ENCODE measurements at regions not wholly inside any gene's neighbourhood (a gene's known extent, or its start where the extent isn't known, plus 50 kb on each side); places are given as distances from the start of the nearest gene placed in this dataset.

DNA sequence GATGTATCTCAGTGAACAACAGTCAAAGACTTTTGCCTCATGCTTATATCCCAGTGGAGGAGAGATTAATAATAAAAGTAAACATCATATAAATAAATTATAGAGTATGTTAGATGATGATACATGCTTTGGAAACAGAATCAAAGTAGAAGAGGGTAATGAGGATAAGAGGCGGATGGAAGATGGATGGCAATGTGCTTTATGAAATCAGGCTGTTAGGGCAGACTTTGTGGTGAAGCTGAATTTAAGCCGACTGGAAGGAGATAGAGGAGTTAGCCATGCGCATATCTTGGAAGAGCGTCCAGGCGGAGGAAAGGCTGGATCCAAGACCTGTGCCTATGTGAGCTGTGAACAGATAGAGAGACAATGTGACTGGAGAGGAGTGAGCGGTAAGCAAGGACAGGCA, 74.9 kb upstream of the GUCY1A1 start:
- H3K4me3 ChIP-seq (ENCODE audit: low read depth, low read length) = no peak overlapping the region
- TF ChIP-seq, protein P1, sequence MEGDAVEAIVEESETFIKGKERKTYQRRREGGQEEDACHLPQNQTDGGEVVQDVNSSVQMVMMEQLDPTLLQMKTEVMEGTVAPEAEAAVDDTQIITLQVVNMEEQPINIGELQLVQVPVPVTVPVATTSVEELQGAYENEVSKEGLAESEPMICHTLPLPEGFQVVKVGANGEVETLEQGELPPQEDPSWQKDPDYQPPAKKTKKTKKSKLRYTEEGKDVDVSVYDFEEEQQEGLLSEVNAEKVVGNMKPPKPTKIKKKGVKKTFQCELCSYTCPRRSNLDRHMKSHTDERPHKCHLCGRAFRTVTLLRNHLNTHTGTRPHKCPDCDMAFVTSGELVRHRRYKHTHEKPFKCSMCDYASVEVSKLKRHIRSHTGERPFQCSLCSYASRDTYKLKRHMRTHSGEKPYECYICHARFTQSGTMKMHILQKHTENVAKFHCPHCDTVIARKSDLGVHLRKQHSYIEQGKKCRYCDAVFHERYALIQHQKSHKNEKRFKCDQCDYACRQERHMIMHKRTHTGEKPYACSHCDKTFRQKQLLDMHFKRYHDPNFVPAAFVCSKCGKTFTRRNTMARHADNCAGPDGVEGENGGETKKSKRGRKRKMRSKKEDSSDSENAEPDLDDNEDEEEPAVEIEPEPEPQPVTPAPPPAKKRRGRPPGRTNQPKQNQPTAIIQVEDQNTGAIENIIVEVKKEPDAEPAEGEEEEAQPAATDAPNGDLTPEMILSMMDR (IDR thresholded peaks at IDR 0.05; ENCODE audit: low read depth, low read length) = no peak

DNA sequence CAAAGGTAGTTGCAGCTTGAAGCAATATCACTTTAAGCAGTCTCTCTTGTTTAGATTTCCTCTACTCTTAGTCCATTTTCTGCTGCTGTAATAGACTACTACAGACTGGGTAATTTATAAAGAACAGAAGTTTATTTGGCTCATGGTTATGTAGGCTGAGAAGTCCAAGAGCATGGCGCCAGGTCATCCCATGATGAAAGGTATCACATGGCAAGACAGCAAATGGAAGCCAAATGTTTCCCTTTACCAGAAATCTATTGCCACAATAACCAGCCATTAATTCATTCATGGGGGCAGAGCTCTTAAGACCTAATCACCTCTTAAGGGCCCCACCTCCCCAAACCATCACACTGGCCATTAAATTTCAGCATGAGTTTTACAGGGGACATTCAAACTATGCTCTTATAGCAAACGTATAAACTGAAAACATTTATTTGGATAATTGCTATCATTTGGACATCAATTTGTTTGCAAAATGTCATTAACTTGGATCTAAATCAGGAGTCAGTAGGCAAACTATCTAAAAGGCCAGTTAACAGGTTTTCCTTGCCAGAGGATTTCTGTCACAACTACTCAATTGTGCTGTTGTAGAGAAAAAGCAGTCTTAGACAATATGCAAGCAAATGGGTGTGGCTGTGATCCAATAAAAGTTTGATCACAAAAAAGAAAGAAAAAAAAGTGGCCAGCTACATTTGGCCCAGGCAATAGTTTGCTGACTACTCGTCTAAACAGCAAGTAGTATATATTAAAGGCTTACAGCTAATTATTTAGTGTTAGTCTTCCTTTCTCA, 75.7 kb upstream of the GUCY1A1 start:
- H3K4me3 ChIP-seq (ENCODE audit: low read depth, low read length) = no peak overlapping the region

DNA sequence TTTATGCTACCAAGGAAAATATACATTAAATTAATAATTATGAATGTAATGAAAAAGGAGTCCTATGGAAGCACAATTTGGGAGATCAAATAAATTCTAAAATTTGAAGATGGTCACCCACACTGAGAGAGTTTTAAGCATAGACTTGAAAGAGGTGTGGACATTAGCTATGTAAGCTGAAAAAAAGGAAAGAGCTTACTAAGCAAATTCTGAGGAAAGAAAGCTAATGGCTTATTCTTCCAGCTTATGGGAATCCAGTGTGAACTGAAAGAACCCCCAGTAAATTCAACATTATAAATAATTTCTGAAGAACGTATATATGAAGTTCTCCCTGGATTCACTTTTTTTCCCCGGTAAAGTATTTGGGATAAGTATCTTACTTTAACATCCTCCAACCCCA, 78.2 kb upstream of the GUCY1A1 start:
- TF ChIP-seq, protein P1 (IDR thresholded peaks at IDR 0.05; ENCODE audit: low read depth, low read length) = no peak
- H3K4me3 ChIP-seq (ENCODE audit: low read depth, low read length) = no peak overlapping the region

More for the DNA sequence above, 75.7 kb upstream of the GUCY1A1 start:
- TF ChIP-seq, protein P1 (IDR thresholded peaks at IDR 0.05; ENCODE audit: low read depth, low read length) = no peak

DNA sequence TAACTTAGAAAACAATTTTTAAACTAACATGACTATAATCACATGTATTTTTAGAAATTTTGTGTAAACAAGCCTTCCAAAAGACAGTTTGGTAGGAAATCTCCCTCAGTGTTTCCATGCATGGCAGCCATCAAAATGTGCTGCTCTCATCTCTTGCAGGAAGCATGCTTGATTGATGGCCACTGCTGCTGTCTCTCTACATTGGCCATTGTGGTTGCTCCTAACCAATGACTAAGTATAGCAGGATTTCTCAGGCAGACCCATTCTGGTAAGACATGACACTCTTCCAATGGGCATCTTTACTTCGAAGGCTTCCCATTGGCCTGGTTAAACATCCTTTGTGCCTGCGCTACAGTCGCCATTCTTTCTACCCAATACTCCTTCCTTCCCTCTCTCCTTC, 78.9 kb upstream of the GUCY1A1 start:
- no peak overlapping the region for H3K4me3 ChIP-seq (ENCODE audit: low read depth, low read length)
- TF ChIP-seq, protein P1 (IDR thresholded peaks at IDR 0.05; ENCODE audit: low read depth, low read length) = no peak

DNA sequence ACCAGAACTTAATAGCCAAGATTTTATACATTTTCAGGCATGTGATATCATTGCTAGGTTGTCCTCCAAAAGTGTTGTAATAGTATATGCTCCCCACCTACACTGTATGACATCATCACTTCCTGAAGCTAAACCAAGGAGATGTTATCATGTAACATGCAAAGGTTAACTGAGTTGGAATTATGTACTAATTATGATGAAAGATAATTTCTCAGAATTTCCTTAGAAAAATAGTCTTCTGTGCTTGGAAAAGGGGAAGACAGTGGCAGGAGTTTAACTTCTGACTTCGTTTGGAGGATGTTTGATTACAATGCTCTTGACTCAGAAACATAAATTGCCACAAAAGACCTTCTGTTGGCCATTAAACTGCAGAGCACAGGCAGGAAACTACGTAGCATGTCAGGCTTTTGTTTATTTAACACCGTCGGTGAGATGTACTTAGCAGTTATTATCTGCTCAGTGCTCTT, 83.6 kb upstream of the GUCY1A1 start:
- no peak overlapping the region for H3K4me3 ChIP-seq (ENCODE audit: low read depth, low read length)
- TF ChIP-seq, protein P1 (IDR thresholded peaks at IDR 0.05; ENCODE audit: low read depth, low read length) = no peak

DNA sequence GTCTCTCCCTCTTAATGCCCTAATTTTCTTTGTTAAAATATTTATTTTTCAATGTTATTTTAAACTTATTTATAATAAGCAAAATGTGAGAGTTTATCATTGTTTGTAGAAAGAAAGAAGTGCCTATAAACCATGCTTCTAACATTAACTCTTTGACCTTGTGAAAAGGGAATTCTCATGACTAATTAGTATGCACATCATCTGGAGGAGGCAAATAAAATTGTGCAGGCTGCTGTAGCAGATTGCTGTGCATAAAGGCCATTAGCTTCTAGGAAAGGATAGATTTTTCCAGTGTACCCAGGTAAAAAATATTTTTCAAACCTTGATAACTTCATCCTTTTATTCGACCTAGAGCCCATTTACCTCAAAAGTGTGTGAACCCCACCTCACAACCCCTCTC, 84.6 kb upstream of the GUCY1A1 start:
- H3K4me3 ChIP-seq (ENCODE audit: low read depth, low read length) = no peak overlapping the region

More for the DNA sequence above, 84.6 kb upstream of the GUCY1A1 start:
- TF ChIP-seq, protein P1 (IDR thresholded peaks at IDR 0.05; ENCODE audit: low read depth, low read length) = no peak
